ENCODE measurements at regions not wholly inside any gene's neighbourhood (a gene's known extent, or its start where the extent isn't known, plus 50 kb on each side); places are given as distances from the start of the nearest gene placed in this dataset.

DNA sequence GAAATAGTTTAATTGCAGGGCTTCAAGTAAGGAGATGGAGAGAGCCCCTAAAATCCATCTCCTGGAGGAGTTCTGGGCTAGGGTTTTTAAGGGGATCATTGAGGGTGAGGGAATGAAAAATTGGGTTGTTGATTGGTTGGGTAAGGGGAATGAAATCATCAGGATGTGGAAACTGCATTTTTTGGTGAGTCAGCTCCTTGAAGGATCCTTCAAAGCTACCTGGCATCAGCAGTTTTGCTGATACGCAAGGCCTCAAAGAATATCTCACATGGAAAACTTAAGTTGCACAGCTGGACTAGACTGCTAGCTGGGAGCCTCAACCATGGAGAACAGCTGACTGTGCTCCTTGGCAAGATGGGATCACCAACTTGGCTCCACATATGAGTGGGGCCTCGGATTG lies 136.7 kb downstream of the FGF10 start:
- H3K9me3 ChIP-seq, result no peaks in the 10 kb centered on the region
- no peak for TF ChIP-seq POLR2AphosphoS5 (IDR thresholded peaks at IDR 0.05)
- intact Hi-C loops (cut with DNase I), result no loop called here
- H3K27me3 ChIP-seq (replicated peaks; ENCODE audit: insufficient read depth), result no peaks in the 10 kb centered on the region
- H3K36me3 ChIP-seq, result no peaks in the 10 kb centered on the region
- 82% methylated on average over 2 of the region's 2 CpGs for WGBS
- no peaks in the 10 kb centered on the region for H3K4me1 ChIP-seq (replicated peaks)
- H3K27ac ChIP-seq, result no peak overlapping the region
- no peak for DNase-seq (ENCODE audit: low spot score)
- no peak overlapping the region for H3K4me3 ChIP-seq

GRCh38 chr5:44246986-44247385 lies 142.2 kb downstream of the FGF10 start:
- TF ChIP-seq, protein P1, sequence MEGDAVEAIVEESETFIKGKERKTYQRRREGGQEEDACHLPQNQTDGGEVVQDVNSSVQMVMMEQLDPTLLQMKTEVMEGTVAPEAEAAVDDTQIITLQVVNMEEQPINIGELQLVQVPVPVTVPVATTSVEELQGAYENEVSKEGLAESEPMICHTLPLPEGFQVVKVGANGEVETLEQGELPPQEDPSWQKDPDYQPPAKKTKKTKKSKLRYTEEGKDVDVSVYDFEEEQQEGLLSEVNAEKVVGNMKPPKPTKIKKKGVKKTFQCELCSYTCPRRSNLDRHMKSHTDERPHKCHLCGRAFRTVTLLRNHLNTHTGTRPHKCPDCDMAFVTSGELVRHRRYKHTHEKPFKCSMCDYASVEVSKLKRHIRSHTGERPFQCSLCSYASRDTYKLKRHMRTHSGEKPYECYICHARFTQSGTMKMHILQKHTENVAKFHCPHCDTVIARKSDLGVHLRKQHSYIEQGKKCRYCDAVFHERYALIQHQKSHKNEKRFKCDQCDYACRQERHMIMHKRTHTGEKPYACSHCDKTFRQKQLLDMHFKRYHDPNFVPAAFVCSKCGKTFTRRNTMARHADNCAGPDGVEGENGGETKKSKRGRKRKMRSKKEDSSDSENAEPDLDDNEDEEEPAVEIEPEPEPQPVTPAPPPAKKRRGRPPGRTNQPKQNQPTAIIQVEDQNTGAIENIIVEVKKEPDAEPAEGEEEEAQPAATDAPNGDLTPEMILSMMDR (IDR thresholded peaks at IDR 0.05), result no peak
- TF ChIP-seq POLR2AphosphoS5 (IDR thresholded peaks at IDR 0.05) (no peak), POLR2A (IDR thresholded peaks at IDR 0.05) (no peak)
- H3K9me3 ChIP-seq, result no peaks in the 10 kb centered on the region
- 84% methylated on average over 2 of the region's 2 CpGs for WGBS
- no peaks in the 10 kb centered on the region for H3K36me3 ChIP-seq
- no peak for DNase-seq (ENCODE audit: low spot score)
- no peaks in the 10 kb centered on the region for H3K27me3 ChIP-seq (replicated peaks; ENCODE audit: insufficient read depth)
- H3K4me3 ChIP-seq, result no peak overlapping the region
- intact Hi-C loops (cut with DNase I), result no loop called here
- no peak overlapping the region for H3K27ac ChIP-seq
- H3K4me1 ChIP-seq (replicated peaks), result no peaks in the 10 kb centered on the region

DNA sequence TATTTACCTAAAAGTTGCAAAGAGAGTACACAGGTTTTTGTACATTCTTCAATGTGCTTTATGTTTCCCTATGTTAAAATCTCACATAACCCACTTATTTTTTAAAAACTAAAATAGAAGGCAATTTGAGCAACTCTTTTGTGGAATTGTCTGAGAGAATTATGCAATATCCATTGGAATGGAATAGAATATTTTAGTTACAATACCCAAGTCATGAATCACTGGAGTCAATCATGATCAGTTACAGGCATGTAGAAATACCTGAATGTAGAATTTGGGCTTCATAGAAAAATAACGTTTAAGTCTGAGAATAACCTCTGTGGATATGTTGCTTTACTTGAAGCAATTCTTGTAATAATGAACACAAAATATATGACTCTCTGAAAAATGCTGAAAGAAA lies 143.3 kb downstream of the FGF10 start:
- no peak overlapping the region for H3K27ac ChIP-seq
- H3K4me3 ChIP-seq, result no peak overlapping the region
- DNase-seq (ENCODE audit: low spot score), result no peak
- no peaks in the 10 kb centered on the region for H3K9me3 ChIP-seq
- 91% methylated on average over 1 of the region's 1 CpG for WGBS
- no peaks in the 10 kb centered on the region for H3K36me3 ChIP-seq
- H3K27me3 ChIP-seq (replicated peaks; ENCODE audit: insufficient read depth), result no peaks in the 10 kb centered on the region
- TF ChIP-seq, protein P1 (IDR thresholded peaks at IDR 0.05), result no peak
- no peak for TF ChIP-seq POLR2A (IDR thresholded peaks at IDR 0.05)
- H3K4me1 ChIP-seq (replicated peaks), result no peaks in the 10 kb centered on the region
- intact Hi-C loops (cut with DNase I), result no loop called here

DNA sequence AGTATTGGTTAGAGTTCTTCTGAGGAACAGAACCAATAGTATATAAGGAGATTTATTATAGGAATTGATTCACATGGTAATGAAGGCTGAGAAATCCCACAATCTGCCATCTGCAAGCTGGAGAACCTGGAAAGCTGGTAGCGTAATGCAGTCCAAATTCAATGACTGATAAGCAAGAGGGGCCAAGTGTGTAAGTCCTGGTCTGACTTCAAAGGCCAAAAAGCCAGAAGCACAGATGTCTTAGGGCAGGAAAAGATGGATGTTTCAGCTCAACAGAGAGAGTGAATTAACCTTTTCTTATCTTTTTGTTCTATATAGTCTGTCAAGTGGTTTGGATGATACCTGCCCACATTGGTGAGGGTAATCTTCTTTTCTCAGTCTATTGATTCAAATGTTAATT lies 146.4 kb downstream of the FGF10 start:
- no peaks in the 10 kb centered on the region for H3K9me3 ChIP-seq
- no peak for TF ChIP-seq POLR2A (IDR thresholded peaks at IDR 0.05)
- TF ChIP-seq, protein P1 (IDR thresholded peaks at IDR 0.05), result no peak
- no peak for TF ChIP-seq POLR2AphosphoS5 (IDR thresholded peaks at IDR 0.05)
- no peak for DNase-seq (ENCODE audit: low spot score)
- H3K27me3 ChIP-seq (replicated peaks; ENCODE audit: insufficient read depth), result no peaks in the 10 kb centered on the region
- intact Hi-C loops (cut with DNase I), result no loop called here
- H3K4me1 ChIP-seq (replicated peaks), result no peaks in the 10 kb centered on the region
- H3K4me3 ChIP-seq, result no peak overlapping the region
- no peak overlapping the region for H3K27ac ChIP-seq
- WGBS, result 86% methylated on average over 1 of the region's 1 CpG
- H3K36me3 ChIP-seq, result no peaks in the 10 kb centered on the region

- Histone ChIP-seq H3K9me3 (no peaks in the 10 kb centered on the region), H3K27me3 (replicated peaks; ENCODE audit: insufficient read depth) (no peaks in the 10 kb centered on the region), H3K4me1 (replicated peaks) (no peaks in the 10 kb centered on the region), H3K27ac (no peak overlapping the region), H3K4me3 (no peak overlapping the region), H3K36me3 (no peaks in the 10 kb centered on the region)
- 87% methylated on average over 4 of the region's 4 CpGs for WGBS
- TF ChIP-seq, protein P1 (IDR thresholded peaks at IDR 0.05), result no peak
- no peak for TF ChIP-seq POLR2AphosphoS5 (IDR thresholded peaks at IDR 0.05)
- TF ChIP-seq POLR2A (IDR thresholded peaks at IDR 0.05), result no peak
- intact Hi-C loops (cut with DNase I), result no loop called here
- DNase-seq (ENCODE audit: low spot score), result no peak
Observed at GRCh38 chr5:44236040-44236439, 153.2 kb downstream of the FGF10 start.
